ENCODE measurements at regions not wholly inside any gene's neighbourhood (a gene's known extent, or its start where the extent isn't known, plus 50 kb on each side); places are given as distances from the start of the nearest gene placed in this dataset.

GRCh38 chr4:10872833-10873517, 188.4 kb upstream of the CLNK start:
- Histone ChIP-seq H3K36me3 (no peaks in the 10 kb centered on the region), H3K27me3 (no peaks in the 10 kb centered on the region), H3K9me3 (no peaks in the 10 kb centered on the region), H3K4me3 (no peak overlapping the region), H3K27ac (no peak overlapping the region), H3K4me1 (no peaks in the 10 kb centered on the region)
- 68 to 77% methylated on average over 4 of the region's 4 CpGs for WGBS, 2 donors
- DNase-seq = no peak
- intact Hi-C loops (cut with DNase I) = no loop called here
- TF ChIP-seq POLR2A (IDR thresholded peaks at IDR 0.05) (no peak), CTCF (IDR thresholded peaks at IDR 0.05) (no peak)

GRCh38 chr4:10866666-10867065, 182.1 kb upstream of the CLNK start:
- DNase-seq = no peak
- 73 to 80% methylated on average over 5 of the region's 6 CpGs for WGBS, 2 donors
- TF ChIP-seq CTCF (IDR thresholded peaks at IDR 0.05) (no peak), POLR2A (IDR thresholded peaks at IDR 0.05) (no peak)
- intact Hi-C loops (cut with DNase I) = no loop called here
- Histone ChIP-seq H3K27me3 (no peaks in the 10 kb centered on the region), H3K27ac (no peak overlapping the region), H3K9me3 (no peaks in the 10 kb centered on the region), H3K4me3 (no peak overlapping the region), H3K36me3 (no peaks in the 10 kb centered on the region), H3K4me1 (no peaks in the 10 kb centered on the region)

- WGBS, 2 donors = 44 to 79% methylated on average over 3 of the region's 3 CpGs
- no peaks in the 10 kb centered on the region for H3K36me3 ChIP-seq
- intact Hi-C loops (cut with DNase I) = no loop called here
- no peaks in the 10 kb centered on the region for H3K4me1 ChIP-seq
- no peaks in the 10 kb centered on the region for H3K27me3 ChIP-seq
- H3K27ac ChIP-seq = no peak overlapping the region
- no peak overlapping the region for H3K4me3 ChIP-seq
- H3K9me3 ChIP-seq = peaks cover 0 to 4% (median 0%) of the 10 kb centered on the region in 3 donors
- DNase-seq = no peak
- no peak for TF ChIP-seq CTCF (IDR thresholded peaks at IDR 0.05)
- TF ChIP-seq POLR2A (IDR thresholded peaks at IDR 0.05) = no peak
Measured at GRCh38 chr4:10861036-10861435, 176.5 kb upstream of the CLNK start.

- intact Hi-C loops (cut with DNase I) = no loop called here
- H3K4me1 ChIP-seq = no peaks in the 10 kb centered on the region
- H3K4me3 ChIP-seq = no peak overlapping the region
- no peaks in the 10 kb centered on the region for H3K36me3 ChIP-seq
- peaks cover 0 to 4% (median 0%) of the 10 kb centered on the region in 3 donors for H3K9me3 ChIP-seq
- DNase-seq = no peak
- no peak overlapping the region for H3K27ac ChIP-seq
- H3K27me3 ChIP-seq = no peaks in the 10 kb centered on the region
- TF ChIP-seq CTCF (IDR thresholded peaks at IDR 0.05) = no peak
Measured at GRCh38 chr4:10856271-10856782, 171.8 kb upstream of the CLNK start.

GRCh38 chr4:10853196-10853595, 168.6 kb upstream of the CLNK start:
- Histone ChIP-seq H3K27ac (no peak overlapping the region), H3K4me3 (no peak overlapping the region), H3K36me3 (no peaks in the 10 kb centered on the region), H3K4me1 (no peaks in the 10 kb centered on the region), H3K27me3 (no peaks in the 10 kb centered on the region), H3K9me3 (no peaks in the 10 kb centered on the region)
- intact Hi-C loops (cut with DNase I) = no loop called here
- no peak for DNase-seq
- 61 to 80% methylated on average over 1 to 2 of the region's 2 CpGs for WGBS, 2 donors
- no peak for TF ChIP-seq POLR2A (IDR thresholded peaks at IDR 0.05)
- TF ChIP-seq CTCF (IDR thresholded peaks at IDR 0.05) = no peak
